H1 (cell line): ENCODE measurements at regions not wholly inside any gene's neighbourhood (a gene's known extent, or its start where the extent isn't known, plus 50 kb on each side); places are given as distances from the start of the nearest gene placed in this dataset.

Experiments used
- CTCF ChIA-PET: fragments of 300-600 bp; sonication (Branson Sonifier 250); formaldehyde crosslinking; loops from one replicate; lab custom pipeline; 2021; ENCODE audit not compliant: partially characterized antibody; lab: Charles Lee
- POLR2A ChIA-PET: fragments of 300-600 bp; sonication (Branson Sonifier 250); formaldehyde crosslinking; loops from one replicate; lab custom pipeline; 2021; ENCODE audit warnings: inconsistent platforms; ENCODE audit not compliant: partially characterized antibody; lab: Charles Lee
- DNase-seq, 2 experiments: peaks; one replicate each; pipeline versions ENCODE4 v3.0.0 to v3.0.0-alpha.2; 2010 to 2022; ENCODE audit warnings: low spot score in 2 of 2, low read depth in 1 of 2, mixed read lengths in 1 of 2
- FAIRE-seq: peaks from 2 replicates; lab custom pipeline; 2011; peaks lifted over from hg19 to GRCh38; lab: Jason Lieb, UNC
- H2AFZ ChIP-seq: 2 replicates; pipeline ENCODE4 v1.8.1; 2012; ENCODE audit warnings: low read length, inconsistent platforms
- H2AK5ac ChIP-seq: 2 replicates; pipeline ENCODE4 v1.6.1; 2013; ENCODE audit warnings: low read depth, low read length
- H2BK120ac ChIP-seq: replicated peaks from 2 replicates; pipeline ENCODE3; 2013; ENCODE audit warnings: low read depth, low read length, inconsistent platforms
- H2BK12ac ChIP-seq: 2 replicates; pipeline ENCODE4 v1.6.1; 2013; ENCODE audit warnings: low read depth, low read length
- H2BK15ac ChIP-seq: 2 replicates; pipeline ENCODE4 v1.6.1; 2013; ENCODE audit warnings: low read length
- H2BK20ac ChIP-seq: 2 replicates; pipeline ENCODE4 v1.6.1; 2013; ENCODE audit warnings: low read length
- H2BK5ac ChIP-seq: 2 replicates; pipeline ENCODE4 v1.6.1; 2013; ENCODE audit warnings: low read depth, low read length
- H3K14ac ChIP-seq: 2 replicates; pipeline ENCODE4 v1.6.1; 2013; ENCODE audit warnings: inconsistent platforms; ENCODE audit not compliant: insufficient read length
- H3K18ac ChIP-seq: 2 replicates; pipeline ENCODE4 v1.6.1; 2013; ENCODE audit warnings: low read length; ENCODE audit errors: extremely low read depth
- H3K23ac ChIP-seq: 2 replicates; pipeline ENCODE4 v1.6.1; 2013; ENCODE audit warnings: inconsistent platforms; ENCODE audit not compliant: insufficient read length
- H3K23me2 ChIP-seq: 2 replicates; pipeline ENCODE4 v1.6.1; 2013; ENCODE audit warnings: low read depth, low read length
- H3K27ac ChIP-seq: 2 replicates; pipeline ENCODE4 v1.6.1; 2011; ENCODE audit warnings: low read depth, low read length, inconsistent platforms
- H3K27me3 ChIP-seq, 4 experiments: replicated peaks in 1 of 4; 1 replicate in 1 of 4; 2 replicates in 3 of 4; pipeline versions ENCODE4 v1.6.1 to v1.8.1; 2011 to 2013; ENCODE audit warnings: low read length in 3 of 4, mild to moderate bottlenecking in 3 of 4, inconsistent platforms in 2 of 4, mixed read lengths in 2 of 4, moderate library complexity in 1 of 4; ENCODE audit not compliant: control insufficient read depth in 3 of 4, insufficient read depth in 3 of 4; ENCODE audit errors: extremely low read depth in 1 of 4
- H3K36me3 ChIP-seq, 4 experiments: 2 replicates each; pipeline versions ENCODE4 v1.6.1 to v1.8.1; 2011 to 2013; ENCODE audit warnings: mild to moderate bottlenecking in 4 of 4, low read length in 3 of 4, moderate library complexity in 2 of 4, control low read depth in 1 of 4, inconsistent platforms in 1 of 4; ENCODE audit not compliant: insufficient read depth in 4 of 4, control insufficient read depth in 2 of 4
- H3K4ac ChIP-seq: replicated peaks from 2 replicates; pipeline ENCODE3; 2013; ENCODE audit warnings: low read length, low read depth, mixed read lengths, inconsistent platforms; ENCODE audit not compliant: insufficient read length
- H3K4me1 ChIP-seq, 4 experiments: replicated peaks in 1 of 4; 1 replicate in 1 of 4; 2 replicates in 3 of 4; pipeline versions ENCODE4 v1.6.1 to v1.8.1; 2011 to 2013; ENCODE audit warnings: low read length in 3 of 4, inconsistent platforms in 2 of 4, mixed read lengths in 1 of 4; ENCODE audit not compliant: insufficient read depth in 4 of 4, control insufficient read depth in 3 of 4
- H3K4me2 ChIP-seq, 2 experiments: 2 replicates each; pipeline versions ENCODE4 v1.6.1 to v1.8.1; 2011 to 2013; ENCODE audit warnings: low read depth in 2 of 2, low read length in 2 of 2, control low read depth in 1 of 2, inconsistent platforms in 1 of 2, mild to moderate bottlenecking in 1 of 2; ENCODE audit not compliant: insufficient read depth in 1 of 2
- H3K4me3 ChIP-seq, 4 experiments: fragments of 200-600, 300-600 bp in 1 of 4; sonication (generic), shearing (Covaris generic), sonication (Bioruptor Twin) in 1 of 4; 2 replicates each; pipeline versions ENCODE4 v1.5.1 to v1.8.1; 2011 to 2016; ENCODE audit warnings: low read length in 4 of 4, low read depth in 3 of 4, control low read depth in 2 of 4, inconsistent platforms in 2 of 4, mild to moderate bottlenecking in 2 of 4, mixed read lengths in 1 of 4, moderate library complexity in 1 of 4; ENCODE audit not compliant: insufficient read depth in 2 of 4; ENCODE audit errors: extremely low read depth in 1 of 4
- H3K56ac ChIP-seq: replicated peaks from 2 replicates; pipeline ENCODE3; 2013; ENCODE audit warnings: low read depth, mild to moderate bottlenecking, mixed read lengths, low read length, inconsistent platforms; ENCODE audit not compliant: insufficient read length
- H3K79me1 ChIP-seq: 2 replicates; pipeline ENCODE4 v1.6.1; 2013; ENCODE audit warnings: low read depth, low read length, control low read depth
- H3K79me2 ChIP-seq, 2 experiments: 2 replicates each; pipeline versions ENCODE4 v1.6.1 to v1.8.1; 2012 to 2013; ENCODE audit warnings: low read length in 2 of 2, mild to moderate bottlenecking in 2 of 2, inconsistent platforms in 1 of 2; ENCODE audit not compliant: insufficient read depth in 2 of 2, control insufficient read depth in 1 of 2
- H3K9ac ChIP-seq, 4 experiments: replicated peaks in 1 of 4; 1 replicate in 1 of 4; 2 replicates in 3 of 4; pipeline versions ENCODE4 v1.6.1 to v1.8.1; 2011 to 2013; ENCODE audit warnings: low read depth in 3 of 4, low read length in 3 of 4, control low read depth in 2 of 4, mild to moderate bottlenecking in 2 of 4, moderate library complexity in 2 of 4, inconsistent platforms in 1 of 4; ENCODE audit errors: extremely low read depth in 1 of 4
- H3K9me3 ChIP-seq, 2 experiments: 2 replicates each; pipeline versions ENCODE4 v1.6.1 to v1.8.1; 2012 to 2013; ENCODE audit warnings: mild to moderate bottlenecking in 2 of 2, moderate library complexity in 2 of 2, control low read depth in 1 of 2, inconsistent platforms in 1 of 2, low read depth in 1 of 2, low read length in 1 of 2, mixed read lengths in 1 of 2; ENCODE audit not compliant: insufficient read depth in 2 of 2
- H4K20me1 ChIP-seq, 2 experiments: replicated peaks in 1 of 2; 2 replicates each; pipeline versions ENCODE3 to v1.8.1; 2011 to 2013; ENCODE audit warnings: inconsistent platforms in 2 of 2, low read length in 2 of 2, mild to moderate bottlenecking in 1 of 2; ENCODE audit not compliant: insufficient read depth in 2 of 2, control insufficient read depth in 1 of 2
- H4K5ac ChIP-seq: 2 replicates; pipeline ENCODE4 v1.6.1; 2013; ENCODE audit warnings: low read length, low read depth, mixed read lengths, inconsistent platforms; ENCODE audit not compliant: insufficient read length
- H4K8ac ChIP-seq: 2 replicates; pipeline ENCODE4 v1.8.0; 2013; ENCODE audit warnings: mild to moderate bottlenecking, moderate library complexity, low read length, inconsistent platforms; ENCODE audit not compliant: insufficient read depth; ENCODE audit errors: extremely low read depth
- H4K91ac ChIP-seq: replicated peaks from 2 replicates; pipeline ENCODE3; 2013; ENCODE audit warnings: low read length, mixed read lengths, inconsistent platforms; ENCODE audit not compliant: insufficient read length
- BRCA1 ChIP-seq: IDR thresholded peaks from 2 replicates; pipeline ENCODE4 v1.6.1; 2012; ENCODE audit warnings: low read depth, low read length, improper control_type of control experiment
- CBX5 ChIP-seq: fragments of 300-800, 300-1000 bp; sonication (generic); IDR thresholded peaks from 2 replicates; pipeline ENCODE4 v1.7.1; 2016; ENCODE audit warnings: antibody characterized with exemption, low read length, low read depth
- CBX8 ChIP-seq: fragments of 300-800, 300-1000 bp; sonication (generic); IDR thresholded peaks from 2 replicates; pipeline ENCODE4 v1.7.1; 2016; ENCODE audit warnings: low read depth, low read length, borderline replicate concordance
- EZH2 ChIP-seq: fragments of 200-600 bp; sonication (generic); IDR thresholded peaks from 2 replicates; pipeline ENCODE4 v1.7.1; 2012; ENCODE audit warnings: low read depth, mild to moderate bottlenecking, moderate library complexity, low read length, inconsistent platforms; ENCODE audit not compliant: severe bottlenecking
- JUND ChIP-seq: IDR thresholded peaks from 2 replicates; pipeline ENCODE4 v1.6.1; 2011; ENCODE audit warnings: mild to moderate bottlenecking, improper control_type of control experiment, low read length
- PHF8 ChIP-seq: fragments of 200-600 bp; sonication (generic); conservative IDR thresholded peaks from 2 replicates; pipeline ENCODE4 v1.7.1; 2012; ENCODE audit warnings: low read depth, mild to moderate bottlenecking, inconsistent platforms, low read length, moderate library complexity
- POLR2AphosphoS5 ChIP-seq: IDR thresholded peaks from 2 replicates; pipeline ENCODE4 v1.6.1; 2011; ENCODE audit warnings: low read depth, low read length
- RAD21 ChIP-seq, 2 experiments: IDR thresholded peaks in 1 of 2; conservative IDR thresholded peaks in 1 of 2; 2 replicates each; pipeline ENCODE4 v1.6.1; 2011; ENCODE audit warnings: low read depth in 2 of 2, low read length in 2 of 2, improper control_type of control experiment in 1 of 2, inconsistent platforms in 1 of 2, mild to moderate bottlenecking in 1 of 2, moderate library complexity in 1 of 2
- RNF2 ChIP-seq: fragments of 200-900, 300-1000 bp; sonication (generic); IDR thresholded peaks from 2 replicates; pipeline ENCODE4 v1.7.1; 2016; ENCODE audit warnings: borderline replicate concordance, low read depth, mild to moderate bottlenecking, antibody characterized with exemption, low read length; ENCODE audit not compliant: poor library complexity, severe bottlenecking; ENCODE audit errors: missing control alignments
- SAP30 ChIP-seq: fragments of 300-600 bp; sonication (generic); IDR thresholded peaks from 2 replicates; pipeline ENCODE4 v1.7.1; 2012; ENCODE audit warnings: low read length, moderate library complexity, mild to moderate bottlenecking, inconsistent platforms; ENCODE audit not compliant: insufficient read depth, insufficient replicate concordance
- SIRT6 ChIP-seq: IDR thresholded peaks from one replicate; pipeline ENCODE4 v1.7.1; 2012; ENCODE audit warnings: low read length, inconsistent platforms
- SP4 ChIP-seq: IDR thresholded peaks from 2 replicates; pipeline ENCODE4 v1.6.1; 2012; ENCODE audit warnings: low read length, inconsistent platforms
- SUZ12 ChIP-seq: fragments of 200-600 bp; sonication (generic); IDR thresholded peaks from 2 replicates; pipeline ENCODE4 v1.6.1; 2012; ENCODE audit warnings: mild to moderate bottlenecking, inconsistent platforms, low read length, moderate library complexity, mixed read lengths
- TBP ChIP-seq: IDR thresholded peaks from 2 replicates; pipeline ENCODE4 v1.6.1; 2011; ENCODE audit warnings: low read depth, low read length, improper control_type of control experiment
- YY1 ChIP-seq: IDR thresholded peaks from 2 replicates; pipeline ENCODE4 v1.6.1; 2011; ENCODE audit warnings: low read depth, mild to moderate bottlenecking, low read length
- WGBS, 2 experiments: shearing (Covaris generic) in 1 of 2; methylation state at CpG; one replicate each; pipeline versions ENCODE4 v1.1.6 to v1.1.7; 2013 to 2015; ENCODE audit warnings: low lambda C conversion rate in 2 of 2, mixed read lengths in 2 of 2, inconsistent platforms in 1 of 2, low coverage in 1 of 2, missing lambda C conversion rate in 1 of 2; ENCODE audit not compliant: insufficient replicate concordance in 2 of 2, insufficient coverage in 1 of 2, insufficient read length in 1 of 2; ENCODE audit errors: extremely low coverage in 1 of 2, missing lambda C conversion rate in 1 of 2; 5-methylcytosine and 5-hydroxymethylcytosine counted together

DNA sequence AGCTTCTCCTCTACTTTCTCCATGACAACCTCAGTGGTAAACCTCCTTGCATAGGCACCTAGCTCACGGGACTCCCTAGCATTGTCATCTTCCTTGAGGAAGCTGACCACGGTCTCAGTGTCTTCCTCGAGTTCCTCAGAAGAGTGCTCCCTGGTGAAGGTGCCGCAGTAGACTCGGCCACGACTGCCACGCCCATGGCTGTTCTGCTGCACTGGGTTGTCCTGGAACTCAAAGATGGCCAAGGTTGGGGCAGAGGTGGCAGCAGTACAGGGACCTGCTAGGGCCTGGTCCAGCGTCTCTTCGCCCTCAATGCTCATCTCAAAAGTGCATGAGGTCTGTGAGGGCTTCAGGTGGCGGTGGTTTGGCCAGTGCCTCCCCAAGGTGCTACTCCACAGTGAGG, 147.9 kb upstream of the ARHGEF9 start:
- CTCF ChIA-PET = interaction anchor here (0.5 to 2.1 kb wide), 5 partner anchors 10 to 317 kb away, joined by 3 to 9 read pairs (median 3); partner anchors contain the start of gene AMER1
- TF ChIP-seq JUND (no peak), PHF8 (no peak), YY1 (no peak), EZH2 (no peak), TBP (no peak), SUZ12 (no peak), BRCA1 (no peak), SIRT6 (no peak), POLR2AphosphoS5 (no peak), CBX8 (no peak), CBX5 (no peak), SAP30 (no peak), RAD21 (IDR thresholded peaks at IDR 0.05 in 1 of 2, conservative IDR thresholded peaks at IDR 0.05 in 1 of 2; ENCODE audit: low read depth in 2 of 2, low read length in 2 of 2) (no peak), RNF2 (no peak), SP4 (no peak)

More for the DNA sequence above, 147.9 kb upstream of the ARHGEF9 start:
- Histone ChIP-seq H3K36me3 (no peaks in the 10 kb centered on the region), H3K79me1 (no peaks in the 10 kb centered on the region), H3K56ac (no peak overlapping the region), H2BK20ac (no peak overlapping the region), H3K4me1 (peaks cover 0 to 6% (median 0%) of the 10 kb centered on the region in 4 experiments; a peak in 2 of 7 replicates), H3K18ac (no peak overlapping the region), H2BK15ac (no peak overlapping the region), H2BK12ac (no peak overlapping the region), H4K8ac (no peak overlapping the region; the same call in 1 of the 2 replicates), H2BK5ac (no peak overlapping the region), H4K91ac (peak overlapping the region; percentile 65), H3K4me2 (no peak overlapping the region), H4K5ac (no peak overlapping the region), H3K9ac (no peak overlapping the region), H3K23me2 (no peaks in the 10 kb centered on the region), H2BK120ac (no peak overlapping the region), H2AK5ac (no peak overlapping the region), H3K9me3 (no peaks in the 10 kb centered on the region), H3K79me2 (no peaks in the 10 kb centered on the region), H3K23ac (no peak overlapping the region), H3K27ac (no peak overlapping the region), H4K20me1 (no peaks in the 10 kb centered on the region), H2AFZ (no peak overlapping the region), H3K4ac (no peak overlapping the region), H3K27me3 (no peaks in the 10 kb centered on the region), H3K14ac (no peak overlapping the region), H3K4me3 (no peak overlapping the region)
- DNase-seq (no peak), FAIRE-seq (no peak)
- WGBS, 2 experiments = 99% methylated on average over 10 of the region's 10 CpGs; no CpG with 5 or more reads in 1 of the 2 experiments
- POLR2A ChIA-PET = no interaction called here
